Adrenal gland (tissue), 9 donors: ENCODE measurements at regions not wholly inside any gene's neighbourhood (a gene's known extent, or its start where the extent isn't known, plus 50 kb on each side); places are given as distances from the start of the nearest gene placed in this dataset.
A peak's percentile ranks its signal among the peaks of the same experiment; 100 is the strongest.

ENCODE experiments used
- DNase-seq, 7 donors: peaks; one replicate each; pipeline ENCODE4 v3.0.0-alpha.2; 2019 to 2020
- H3K27ac ChIP-seq, 5 donors: fragments of 200-600 bp; sonication (generic) in 4 of 5; 1 replicate in 3 of 5; 2 replicates in 2 of 5; pipeline versions ENCODE4 v1.5.1 to v1.8.0; 2016 to 2020; ENCODE audit warnings: mild to moderate bottlenecking in 1 of 5
- H3K27me3 ChIP-seq: fragments of 200-600 bp; 2 replicates; pipeline ENCODE4 v1.8.0; 2021
- H3K36me3 ChIP-seq, 2 donors: fragments of 200-600 bp; replicated peaks in 1 of 2; 1 replicate in 1 of 2; 2 replicates in 1 of 2; pipeline versions ENCODE4 v1.5.1 to v1.8.0; 2018 to 2022
- H3K4me1 ChIP-seq, 2 donors: fragments of 200-600 bp; replicated peaks in 1 of 2; 1 replicate in 1 of 2; 2 replicates in 1 of 2; pipeline versions ENCODE4 v1.5.1 to v1.8.0; 2018 to 2021
- H3K4me3 ChIP-seq, 4 donors: fragments of 200-600 bp; sonication (generic) in 3 of 4; one replicate each; pipeline ENCODE4 v1.5.1; 2016 to 2018
- H3K9me3 ChIP-seq, 3 donors: fragments of 200-600 bp; sonication (generic) in 1 of 3; replicated peaks in 1 of 3; 1 replicate in 2 of 3; 2 replicates in 1 of 3; pipeline versions ENCODE4 v1.5.1 to v1.8.0; 2016 to 2021
- CTCF ChIP-seq, 6 experiments: fragments of 450-650 bp in 4 of 6; fragments of 200-600 bp in 2 of 6; sonication (generic) in 1 of 6; IDR thresholded peaks; 1 replicate in 5 of 6; 2 replicates in 1 of 6; pipeline versions ENCODE4 v1.5.1 to v1.8.0; 2016 to 2021; ENCODE audit warnings: antibody characterized with exemption in 6 of 6, mild to moderate bottlenecking in 2 of 6, moderate library complexity in 1 of 6
- POLR2A ChIP-seq, 2 donors: fragments of 450-650 bp; IDR thresholded peaks; one replicate each; pipeline ENCODE4 v1.6.1; 2017; ENCODE audit warnings: antibody characterized with exemption in 2 of 2, mild to moderate bottlenecking in 2 of 2, moderate library complexity in 1 of 2
- WGBS, 4 donors: extraction: QIAGEN DNeasy Blood & Tissue Kit in 2 of 4; methylation state at CpG; one replicate each; pipeline versions ENCODE4 v1.1.5 to v1.1.7; 2013 to 2017; 5-methylcytosine and 5-hydroxymethylcytosine counted together
- intact Hi-C, 2 donors: fragments of 100-400 bp; cut with DNase I; formaldehyde crosslinking; loops; one replicate each; pipeline versions ENCODE4 v1.14.1 to v1.15.0; 2022 to 2023
- donor health status: healthy with polysubstance abuse.
- donor health status: Bipolar disorder and iron deficiency.
- donor health status: DM: yes; HTN: yes; CAD: no.
- donor health status: DM: no; HTN: no; CAD: no.
- donor health status: DM: no; HTN: no; CAD: no.

GRCh38 chr7:131046246-131046645, 281.4 kb upstream of the MKLN1 start:
- Histone ChIP-seq H3K36me3 (peaks cover 0 to 12% of the 10 kb centered on the region in 2 donors), H3K27ac (peak overlapping the region in 1 of 5 donors; percentile 6), H3K4me1 (peaks cover 0 to 44% of the 10 kb centered on the region in 2 donors), H3K4me3 (no peak overlapping the region), H3K27me3 (no peaks in the 10 kb centered on the region), H3K9me3 (no peaks in the 10 kb centered on the region)
- 81 to 100% (median 92%) methylated on average over 1 of the region's 1 CpG for WGBS, 4 donors
- no peak for DNase-seq
- intact Hi-C loops: loop anchor here in 1 of 2 donors (10.0 kb wide), 1 partner anchor 151 kb away; no protein-coding TSS in a partner anchor
- TF ChIP-seq POLR2A (IDR thresholded peaks at IDR 0.05): no peak
- TF ChIP-seq CTCF (IDR thresholded peaks at IDR 0.05): no peak

- Histone ChIP-seq H3K4me3 (no peak overlapping the region), H3K27me3 (no peaks in the 10 kb centered on the region), H3K27ac (no peak overlapping the region), H3K9me3 (no peaks in the 10 kb centered on the region), H3K36me3 (peaks cover 0 to 15% of the 10 kb centered on the region in 2 donors), H3K4me1 (peaks cover 0 to 54% of the 10 kb centered on the region in 2 donors)
- intact Hi-C loops: loop anchor here in 1 of 2 donors (10.0 kb wide), 1 partner anchor 153 kb away; no protein-coding TSS in a partner anchor
- 73 to 81% (median 77%) methylated on average over 2 of the region's 2 CpGs for WGBS, 4 donors
- no peak for DNase-seq
- TF ChIP-seq CTCF (IDR thresholded peaks at IDR 0.05) (no peak), POLR2A (IDR thresholded peaks at IDR 0.05) (no peak)
Observed at GRCh38 chr7:131047651-131048304, 279.9 kb upstream of the MKLN1 start.

GRCh38 chr7:131051304-131051703, 276.4 kb upstream of the MKLN1 start:
- intact Hi-C loops: loop anchor here in 1 of 2 donors (10.0 kb wide), 1 partner anchor 147 kb away; no protein-coding TSS in a partner anchor
- Histone ChIP-seq H3K4me3 (no peak overlapping the region), H3K4me1 (peaks cover 4 to 68% of the 10 kb centered on the region in 2 donors), H3K27me3 (no peaks in the 10 kb centered on the region), H3K27ac (no peak overlapping the region), H3K36me3 (peaks cover 0 to 15% of the 10 kb centered on the region in 2 donors), H3K9me3 (no peaks in the 10 kb centered on the region)
- 96 to 100% (median 97%) methylated on average over 2 of the region's 2 CpGs for WGBS, 4 donors
- no peak for TF ChIP-seq POLR2A (IDR thresholded peaks at IDR 0.05)
- TF ChIP-seq CTCF (IDR thresholded peaks at IDR 0.05): no peak
- no peak for DNase-seq

- TF ChIP-seq POLR2A (IDR thresholded peaks at IDR 0.05) (no peak), CTCF (IDR thresholded peaks at IDR 0.05) (no peak)
- Histone ChIP-seq H3K4me3 (no peak overlapping the region), H3K36me3 (peaks cover 0 to 15% of the 10 kb centered on the region in 2 donors), H3K27me3 (no peaks in the 10 kb centered on the region), H3K4me1 (peaks cover 12 to 79% of the 10 kb centered on the region in 2 donors), H3K27ac (no peak overlapping the region), H3K9me3 (no peaks in the 10 kb centered on the region)
- intact Hi-C loops: loop anchor here in 1 of 2 donors (10.0 kb wide), 1 partner anchor 148 kb away; no protein-coding TSS in a partner anchor
- no peak for DNase-seq
- 68 to 77% (median 74%) methylated on average over 4 of the region's 4 CpGs for WGBS, 4 donors
Observed at GRCh38 chr7:131052285-131052904, 275.3 kb upstream of the MKLN1 start.
